HS-27A (cell line): ENCODE measurements at regions not wholly inside any gene's neighbourhood (a gene's known extent, or its start where the extent isn't known, plus 50 kb on each side); places are given as distances from the start of the nearest gene placed in this dataset.
"Not testable (repeated sequence)": the region's sequence is repeated elsewhere in the genome, so short reads cannot be mapped to it uniquely, and the experiment has no call there.

ENCODE experiments used
- DNase-seq: peaks from one replicate; pipeline ENCODE4 v3.0.0-alpha.2; 2012; ENCODE audit warnings: low read depth, missing footprints

DNA sequence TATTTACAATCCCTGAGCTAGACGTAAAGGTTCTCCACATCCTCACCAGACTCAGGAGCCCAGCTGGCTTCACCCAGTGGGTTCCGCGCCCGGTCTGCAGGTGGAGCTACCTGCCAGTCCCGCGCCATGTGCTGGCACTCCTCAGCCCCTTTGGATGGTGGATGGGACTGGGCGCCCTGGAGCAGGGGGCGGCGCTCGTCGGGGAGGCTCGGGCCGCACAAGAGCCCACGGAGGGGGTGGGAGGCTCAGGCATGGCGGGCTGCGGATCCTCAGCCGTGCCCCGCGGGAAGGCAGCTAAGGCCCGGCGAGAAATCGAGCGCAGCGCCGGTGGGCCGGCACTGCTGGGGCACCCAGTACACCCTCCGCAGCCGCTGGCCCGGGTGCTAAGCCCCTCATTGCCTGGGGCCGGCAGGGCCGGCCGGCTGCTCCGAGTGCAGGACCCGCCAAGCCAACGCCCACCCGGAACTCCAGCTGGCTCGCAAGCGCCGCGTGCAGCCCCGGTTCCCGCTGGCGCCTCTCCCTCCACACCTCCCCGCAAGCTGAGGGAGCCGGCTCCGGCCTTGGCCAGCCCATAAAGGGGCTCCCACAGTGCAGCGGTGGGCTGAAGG, 448.3 kb downstream of the COL11A1 start:
- not testable (repeated sequence) for DNase-seq

DNA sequence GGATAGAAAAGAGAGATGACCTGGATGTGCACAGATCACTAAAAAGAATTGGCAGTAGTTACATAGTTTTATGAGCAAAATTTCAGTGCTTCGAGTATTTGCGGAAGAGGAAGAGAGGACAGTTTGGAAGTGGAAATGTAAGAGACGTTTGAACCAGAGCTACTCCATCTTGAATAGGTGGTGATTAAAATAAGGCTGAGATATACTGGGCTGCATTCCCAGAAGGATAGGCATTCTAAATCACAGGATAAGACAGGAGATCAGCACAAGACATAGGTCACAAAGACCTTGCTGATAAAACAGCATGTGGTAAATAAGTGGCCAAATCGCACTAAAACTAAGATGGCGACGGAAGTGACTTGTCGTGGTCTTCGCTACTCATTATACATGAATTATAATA, 453.3 kb downstream of the COL11A1 start:
- no peak for DNase-seq

DNA sequence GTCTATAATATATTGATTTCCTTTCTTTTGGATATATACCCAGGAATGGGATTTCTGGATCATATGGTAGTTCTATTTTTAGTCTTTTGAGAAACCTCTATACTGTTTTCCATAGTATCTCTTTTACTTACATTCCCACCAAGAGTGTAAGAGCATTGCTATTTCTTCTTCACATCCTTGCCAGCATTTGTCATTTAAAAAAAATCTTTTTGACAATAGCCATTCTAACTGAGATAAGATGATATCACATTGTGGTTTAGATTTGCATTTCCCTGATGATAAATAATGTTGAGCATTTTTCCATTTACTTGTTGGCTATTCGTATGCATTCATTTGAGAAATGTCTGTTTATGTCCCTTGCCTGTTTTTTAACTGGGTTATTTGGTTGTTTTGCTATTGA, 467.4 kb downstream of the COL11A1 start:
- no peak for DNase-seq

DNA sequence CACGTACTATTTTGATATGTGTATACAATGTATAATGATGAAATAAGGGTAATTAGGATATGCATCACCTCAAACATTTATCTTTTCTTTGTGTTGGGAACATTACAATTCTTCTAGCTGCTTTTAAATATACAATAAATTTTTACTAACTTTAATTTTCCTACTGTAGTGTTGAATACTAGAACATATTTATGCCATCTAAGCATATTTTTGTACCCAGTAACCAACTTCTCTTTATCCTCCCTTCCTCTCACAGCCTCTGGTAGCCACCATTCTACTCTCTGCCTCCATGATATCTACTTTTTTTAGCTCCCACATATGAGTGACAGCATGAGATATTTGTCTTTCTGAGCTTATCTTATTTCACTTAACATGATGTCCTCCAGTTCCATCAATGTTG, 468.0 kb downstream of the COL11A1 start:
- no peak for DNase-seq

DNA sequence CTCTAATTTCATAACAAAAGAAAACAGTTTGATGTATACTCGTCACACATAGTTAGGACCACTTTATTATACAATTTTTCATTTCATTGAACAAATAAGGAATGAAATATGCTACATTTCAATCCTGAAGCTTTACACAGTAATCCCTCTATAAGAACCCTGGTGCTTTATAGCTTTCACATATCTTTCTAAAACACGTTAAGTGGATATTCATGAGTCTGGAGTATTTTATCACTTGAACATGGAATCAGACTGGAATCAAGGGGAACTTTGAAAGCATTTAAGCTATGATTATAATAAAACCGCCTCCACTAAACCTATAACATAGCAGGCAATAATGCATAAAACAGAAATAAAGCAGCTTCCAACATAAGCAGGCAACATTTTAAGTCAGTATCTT, 476.6 kb downstream of the COL11A1 start:
- DNase-seq = no peak

DNA sequence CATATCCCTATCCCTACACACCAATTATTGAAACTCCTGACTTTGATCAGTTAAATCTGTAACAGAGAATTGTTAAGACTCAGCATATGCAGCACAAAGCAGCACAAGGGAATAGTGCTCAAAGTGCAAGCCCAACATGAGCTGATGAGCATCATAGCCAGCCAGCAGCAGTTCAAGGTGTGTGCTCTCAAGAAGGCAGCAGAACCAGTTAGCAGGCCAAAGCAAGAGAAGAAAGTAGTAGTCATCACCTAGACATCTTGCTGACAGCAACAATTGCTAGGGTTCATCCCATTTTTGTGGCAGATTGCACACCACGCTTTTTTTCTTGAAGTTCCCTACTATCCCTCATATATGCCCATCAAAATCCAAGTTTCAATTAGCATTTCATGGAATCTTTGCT, 478.3 kb downstream of the COL11A1 start:
- no peak for DNase-seq

DNA sequence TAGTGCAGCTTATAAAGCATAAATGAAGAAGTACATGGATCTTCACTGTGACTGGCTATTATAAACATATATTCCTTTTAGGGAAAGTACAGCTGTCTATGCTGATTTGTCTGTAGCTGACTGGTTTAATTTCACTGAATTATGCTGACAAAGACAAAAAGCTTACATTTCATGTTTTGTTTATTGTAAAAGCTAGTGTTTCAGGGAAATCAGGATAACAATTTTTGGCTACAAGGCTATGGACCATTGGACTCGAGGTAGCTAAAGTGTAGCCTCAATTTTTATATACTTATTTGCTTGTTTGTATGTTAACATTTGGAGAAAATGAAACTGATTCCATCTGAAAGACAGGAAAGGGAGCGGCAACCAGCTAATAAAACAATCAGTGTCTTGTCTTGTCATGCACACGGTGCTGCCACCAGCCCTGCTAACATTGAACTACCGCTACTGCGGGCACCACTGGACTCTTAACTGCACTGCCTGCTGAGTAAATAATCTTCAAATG, 480.2 kb downstream of the COL11A1 start:
- no peak for DNase-seq

DNA sequence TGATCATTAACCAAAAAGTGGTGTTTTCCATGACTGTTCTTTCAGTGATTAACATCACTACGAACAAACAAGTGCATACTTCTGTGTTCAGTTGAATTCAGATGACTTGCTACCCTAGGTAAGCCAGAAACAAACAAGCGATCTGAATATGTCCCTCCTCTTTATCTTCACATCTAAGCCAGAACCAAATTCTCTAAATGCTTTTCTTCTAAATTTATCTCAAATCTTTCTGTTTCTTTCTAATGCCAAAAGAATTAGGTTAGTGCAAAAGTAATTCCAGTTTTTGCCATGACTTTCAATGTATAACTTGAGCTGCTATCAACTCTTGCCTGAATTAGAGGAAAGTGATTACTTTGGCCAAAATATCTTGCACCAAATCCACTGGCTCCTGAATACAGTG, 481.2 kb downstream of the COL11A1 start:
- no peak for DNase-seq

DNA sequence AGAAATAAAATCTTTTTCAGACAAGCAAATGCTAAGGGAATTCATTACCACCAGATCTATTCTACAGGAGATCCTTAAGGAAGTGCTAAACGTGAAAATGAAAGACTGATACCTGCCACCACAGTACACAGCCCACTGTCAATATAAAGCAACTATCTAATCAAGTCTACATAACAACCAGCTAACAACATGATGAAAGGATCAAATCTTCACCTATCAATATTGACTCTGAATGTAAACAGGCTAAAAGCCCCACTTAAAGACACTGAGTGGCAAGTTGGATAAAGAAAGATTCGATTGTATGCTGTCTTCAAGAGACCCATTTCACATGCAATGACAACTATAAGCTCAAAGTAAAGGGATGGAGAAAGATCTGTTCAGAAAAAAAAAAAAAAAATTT, 492.4 kb downstream of the COL11A1 start:
- no peak for DNase-seq

DNA sequence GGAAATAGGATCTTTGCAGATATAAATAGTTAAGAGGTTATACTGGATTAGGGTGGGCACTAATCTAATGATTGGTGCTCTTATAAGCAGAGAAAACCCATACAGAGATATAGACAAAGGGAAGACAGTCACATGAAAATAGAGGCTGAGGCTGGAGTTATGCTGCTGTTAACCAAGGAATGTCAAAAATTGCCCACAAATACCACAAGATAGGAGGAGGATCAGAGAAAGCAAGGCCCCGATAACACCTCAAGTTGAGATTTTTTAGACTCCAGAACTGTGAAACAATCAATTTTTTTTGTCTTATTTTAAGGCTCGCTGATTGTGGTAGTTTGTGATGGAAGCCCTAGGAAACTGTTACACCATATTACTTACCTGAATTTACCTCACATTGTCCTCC, 513.2 kb downstream of the COL11A1 start:
- DNase-seq = peak; percentile 30

DNA sequence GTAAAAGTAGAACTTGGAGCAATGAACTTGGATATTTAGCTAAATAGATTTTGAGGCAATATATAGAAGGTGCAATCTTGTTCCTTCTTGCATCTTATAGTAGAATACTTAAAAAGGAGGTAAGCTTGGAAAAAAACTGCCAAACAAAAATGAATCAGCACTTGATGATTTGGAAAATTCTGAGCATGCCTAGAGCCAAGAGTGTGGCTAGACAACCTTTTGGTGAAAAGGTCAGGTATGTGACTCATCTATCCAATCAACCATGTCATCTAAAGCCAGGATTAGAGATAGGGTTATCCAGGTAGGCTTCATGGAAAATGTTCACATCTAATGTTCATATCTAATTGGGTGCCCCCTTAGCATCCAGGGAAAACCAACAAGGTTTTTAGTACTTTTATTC, 515.0 kb downstream of the COL11A1 start:
- DNase-seq = no peak

DNA sequence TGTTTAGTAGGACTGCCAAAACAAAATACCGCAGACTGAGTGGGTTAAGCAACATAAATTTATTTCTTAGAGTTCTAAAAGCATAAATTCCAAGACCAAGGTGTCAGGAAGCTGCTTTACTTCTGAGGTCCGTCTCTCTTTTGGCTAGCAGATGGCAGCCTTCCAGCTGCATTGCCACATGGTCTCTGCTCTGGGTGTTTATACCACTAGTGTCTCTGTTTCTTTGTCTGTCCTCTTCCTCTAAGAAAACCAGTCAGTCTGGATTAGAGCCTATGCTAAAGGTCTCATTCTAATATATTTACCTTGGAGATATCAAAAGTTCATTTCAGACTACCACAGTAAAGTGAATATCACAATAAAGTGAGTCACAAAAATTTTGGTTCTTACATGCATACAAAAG, 519.8 kb downstream of the COL11A1 start:
- DNase-seq = no peak

DNA sequence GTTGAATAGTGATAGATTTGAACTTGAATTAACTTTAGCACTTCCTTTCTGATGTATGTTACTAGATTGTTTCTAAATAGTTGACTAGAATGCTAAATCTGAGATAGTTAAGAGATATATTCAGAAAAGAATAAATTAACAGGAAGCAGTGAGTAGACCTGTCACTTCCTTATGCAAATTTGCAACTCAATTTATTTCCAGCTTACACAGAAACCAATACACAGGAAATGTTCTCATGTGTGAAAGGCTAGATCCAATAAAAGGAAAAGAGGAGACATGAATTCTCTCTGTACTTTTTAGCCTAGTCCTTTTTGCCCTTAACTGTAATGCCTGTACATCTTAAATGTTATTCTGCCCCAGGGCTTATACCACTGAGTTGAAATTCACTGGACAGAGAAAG, 522.3 kb downstream of the COL11A1 start:
- no peak for DNase-seq

DNA sequence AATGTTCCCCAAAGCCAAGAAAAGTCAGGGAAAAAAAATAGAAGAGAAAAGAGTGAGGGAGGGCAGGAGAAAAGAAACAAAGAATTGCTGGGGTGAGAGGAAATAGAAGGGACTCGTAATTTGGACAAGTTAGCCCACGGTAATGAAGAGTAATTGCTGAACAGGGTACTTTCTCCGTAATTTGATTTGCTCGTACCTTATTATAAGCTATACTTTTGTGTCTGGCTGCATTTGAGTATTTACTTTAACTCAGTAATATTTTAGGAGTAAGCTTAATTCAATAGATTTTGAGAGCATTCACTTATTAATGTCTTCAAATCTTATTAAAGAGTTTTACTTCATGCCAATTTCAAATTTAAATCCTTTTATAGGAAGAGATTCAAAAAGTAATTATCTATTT, 527.5 kb downstream of the COL11A1 start:
- DNase-seq = no peak

DNA sequence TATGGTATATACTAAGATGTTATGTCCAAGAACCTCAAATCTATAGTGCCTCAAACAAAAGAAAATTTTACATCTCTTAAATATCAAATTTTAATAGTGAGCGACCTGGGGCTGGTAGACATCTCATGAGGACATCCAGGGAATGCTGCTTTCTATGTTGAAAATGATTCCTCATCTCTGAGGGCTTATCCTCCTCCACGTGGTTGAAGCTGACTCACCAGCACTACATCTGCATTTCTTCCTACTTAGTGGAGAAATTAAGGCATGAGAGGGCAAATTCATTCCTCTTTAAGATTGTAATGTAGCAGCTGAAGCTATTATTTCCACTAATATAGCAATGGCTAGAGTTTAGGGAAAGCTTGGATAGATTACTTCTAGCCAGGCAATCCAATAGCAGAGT, 529.5 kb downstream of the COL11A1 start:
- no peak for DNase-seq

DNA sequence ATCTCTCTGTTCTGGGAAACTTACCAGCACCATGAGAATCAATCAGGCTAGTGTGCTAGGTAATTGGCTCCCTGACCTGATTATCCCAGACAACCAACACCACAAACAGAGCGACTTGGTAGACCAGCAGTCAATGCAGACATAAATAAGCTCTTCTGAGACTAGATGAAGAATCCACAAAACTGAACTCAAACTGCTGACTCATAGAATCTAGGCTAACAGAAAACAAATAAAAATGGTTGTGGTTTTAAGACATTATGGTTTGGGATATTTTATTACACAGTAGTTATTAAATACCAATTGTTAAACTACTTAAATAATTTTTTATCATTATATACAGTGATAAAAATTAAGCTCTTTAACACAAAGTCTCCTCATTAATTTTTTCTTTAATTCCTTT, 535.7 kb downstream of the COL11A1 start:
- DNase-seq = no peak

DNA sequence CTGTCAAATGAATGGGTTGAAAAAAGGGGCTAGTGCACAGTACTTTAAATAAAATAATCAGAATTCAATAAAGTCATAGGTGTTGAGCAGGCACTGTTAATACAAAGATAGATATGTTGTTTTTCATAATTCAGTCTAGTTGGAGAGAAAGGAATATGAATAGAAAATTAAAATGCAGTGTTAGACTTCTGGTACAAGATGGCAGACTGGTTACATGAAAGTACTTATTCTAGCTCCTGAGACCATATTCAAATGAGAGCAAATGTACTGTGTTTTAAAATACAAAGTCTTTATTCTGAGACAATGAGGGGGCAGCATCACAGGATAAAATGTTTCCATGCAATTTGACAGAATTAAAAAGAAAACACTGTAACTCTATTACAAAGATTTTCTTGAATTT, 542.1 kb downstream of the COL11A1 start:
- no peak for DNase-seq

DNA sequence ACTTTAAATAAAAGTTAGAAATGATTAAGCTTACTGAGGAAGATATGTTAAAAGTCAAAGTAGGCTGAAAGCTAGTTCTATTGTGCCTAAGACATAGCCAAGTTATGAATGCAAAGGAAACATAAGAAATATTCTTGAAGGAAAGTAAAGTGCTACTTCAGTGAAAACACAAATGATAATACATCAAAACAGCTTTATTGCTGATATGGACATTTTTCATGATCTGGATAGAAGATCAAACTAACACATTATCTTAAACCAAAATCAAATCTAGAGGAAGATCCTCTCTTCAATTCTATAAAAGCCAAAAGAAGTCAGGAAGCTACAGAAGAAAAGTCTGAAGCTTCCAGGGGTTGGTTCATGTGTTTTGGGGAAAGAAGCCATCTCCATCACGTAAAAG, 545.9 kb downstream of the COL11A1 start:
- DNase-seq = no peak

DNA sequence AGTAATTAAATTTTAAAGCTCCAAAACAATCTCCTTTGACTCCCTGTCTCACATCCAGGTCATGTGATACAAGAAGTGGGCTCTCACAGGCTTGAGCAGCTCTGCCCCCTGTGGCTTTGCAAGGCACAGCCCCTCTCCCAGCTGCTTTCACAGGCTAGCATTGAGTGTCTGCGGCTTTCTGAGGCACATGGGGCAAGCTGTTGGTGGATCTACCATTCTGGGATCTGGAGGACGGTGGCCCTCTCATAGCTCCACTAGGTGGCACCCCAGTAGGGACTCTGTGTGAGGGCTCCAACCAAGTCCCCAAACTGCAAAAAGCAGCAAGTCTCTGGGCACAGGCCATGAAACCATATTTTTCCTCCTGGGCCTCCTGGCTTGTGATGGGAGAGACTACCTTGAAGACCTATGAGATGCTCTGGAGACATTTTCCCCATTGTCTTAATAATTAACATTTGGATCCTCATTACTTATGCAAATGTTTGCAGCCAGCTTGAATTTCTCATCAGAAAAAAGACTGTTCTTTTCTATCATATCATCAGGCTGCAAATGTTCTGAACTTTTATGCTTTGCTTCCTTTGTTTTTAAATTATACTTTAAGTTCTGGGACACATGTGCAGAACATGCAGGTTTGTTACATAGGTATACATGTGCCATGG, 554.1 kb upstream of the OLFM3 start:
- no peak for DNase-seq

DNA sequence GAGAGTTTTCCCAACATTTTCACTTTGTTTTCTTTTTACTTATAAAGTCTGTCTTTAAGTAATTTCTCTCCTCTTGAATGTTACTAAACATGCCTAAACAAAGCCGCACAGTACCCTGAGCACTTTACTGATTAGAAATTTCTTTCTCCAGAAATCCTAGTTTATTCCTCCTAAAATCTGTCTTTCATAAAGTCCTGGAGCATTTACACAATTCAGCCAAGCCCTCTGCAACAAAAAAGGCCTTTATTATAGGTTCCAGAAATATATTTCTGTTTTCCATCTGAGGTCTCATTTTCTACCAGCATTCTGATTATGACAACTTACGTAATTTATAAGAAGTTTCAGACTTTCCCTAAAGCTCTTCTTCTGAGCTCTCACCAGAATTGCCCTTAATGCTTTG, 549.5 kb upstream of the OLFM3 start:
- DNase-seq = no peak

DNA sequence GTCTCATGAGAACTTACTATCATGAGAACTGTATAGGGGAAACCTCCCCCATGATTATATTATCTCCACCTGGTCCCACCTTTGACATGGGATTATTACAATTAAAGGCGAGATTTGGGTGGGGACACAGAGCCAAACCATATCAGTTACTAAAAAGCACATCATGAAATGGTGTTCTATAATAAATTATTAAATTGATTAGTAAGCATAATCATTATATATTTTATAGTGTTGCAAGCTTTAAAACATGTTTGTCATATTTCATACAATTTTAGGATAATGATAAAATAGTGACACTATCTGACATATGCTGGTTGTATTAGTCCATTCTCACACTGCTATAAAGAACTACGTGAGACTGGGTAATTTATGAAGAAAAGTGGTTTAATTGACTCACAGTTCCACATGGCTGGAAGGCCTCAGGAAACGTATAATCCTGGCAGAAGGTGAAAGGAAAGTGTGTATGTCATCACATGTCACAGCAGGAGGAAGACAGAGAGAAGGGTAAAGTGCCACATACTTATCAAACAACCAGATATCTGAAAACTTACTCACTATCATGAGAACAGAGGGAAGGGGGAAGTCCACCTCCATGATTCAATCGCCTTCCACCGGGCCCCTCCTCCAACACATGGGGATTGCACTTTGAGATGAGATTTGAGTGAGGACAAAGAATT, 539.2 kb upstream of the OLFM3 start:
- DNase-seq = no peak

DNA sequence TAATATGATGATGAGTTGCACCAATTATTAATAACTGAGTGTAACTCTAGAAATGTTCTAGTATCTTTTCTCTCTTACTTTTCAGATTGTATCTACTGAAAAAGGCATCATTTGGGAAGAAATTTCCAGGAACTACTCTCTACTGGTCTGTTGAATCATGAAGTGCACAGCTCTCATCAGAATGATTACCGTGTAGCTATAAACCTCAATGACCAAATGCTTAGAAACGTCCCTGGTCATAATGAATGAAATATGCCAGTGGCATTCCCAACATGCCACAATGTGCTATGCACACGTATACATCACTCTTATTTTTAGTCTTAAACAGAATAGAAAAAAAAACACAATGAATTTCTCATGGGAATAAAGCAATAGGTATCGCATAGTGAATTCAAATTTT, 534.3 kb upstream of the OLFM3 start:
- DNase-seq = peak; percentile 34

DNA sequence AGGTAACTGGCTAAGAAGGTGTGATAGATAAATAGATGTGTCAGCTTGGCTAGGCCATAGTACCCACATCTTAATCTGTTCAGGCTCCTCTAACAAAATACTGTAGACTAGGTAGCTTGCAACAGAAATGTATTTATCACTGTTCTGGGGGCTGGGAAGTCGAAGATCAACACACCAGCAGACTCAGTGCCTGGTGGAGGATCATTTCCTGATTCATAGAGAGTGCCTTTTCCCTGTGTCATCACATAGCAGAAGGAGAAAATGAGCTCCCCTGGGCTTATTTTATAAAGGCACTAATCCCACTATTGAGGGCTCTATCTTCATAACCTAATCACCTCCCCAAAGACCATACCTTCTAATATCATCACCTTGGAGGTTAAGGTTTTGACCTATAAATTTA, 532.7 kb upstream of the OLFM3 start:
- no peak for DNase-seq

DNA sequence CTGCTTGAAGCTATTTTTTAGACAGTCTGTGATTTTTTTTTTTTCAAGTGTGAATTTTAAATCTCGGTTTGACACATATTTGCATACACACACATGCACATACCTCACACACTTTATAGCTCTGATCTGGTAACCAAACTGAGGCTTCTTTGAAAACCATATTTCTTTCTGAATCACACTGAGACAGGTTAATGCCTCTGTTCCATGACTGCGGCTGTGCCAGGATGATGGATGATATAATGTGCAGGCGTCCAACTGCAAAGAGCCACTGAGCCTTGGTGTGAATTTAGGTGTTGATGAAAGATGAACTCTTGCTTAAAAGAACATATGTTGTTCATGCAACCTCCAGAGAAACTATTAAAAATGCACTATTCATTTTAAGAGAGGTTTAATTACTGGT, 504.0 kb upstream of the OLFM3 start:
- no peak for DNase-seq
